GM12878 (cell line): ENCODE measurements at regions not wholly inside any gene's neighbourhood (a gene's known extent, or its start where the extent isn't known, plus 50 kb on each side); places are given as distances from the start of the nearest gene placed in this dataset.

Source experiments
- ATAC-seq: fragments of 200-7000 bp; cut with Tn5 transposase; 3 replicates; pipeline ENCODE4 v1.9.1; 2020; ENCODE audit warnings: mild to moderate bottlenecking, moderate library complexity
- BruUV-seq: library from RNA; stranded (reverse); fragments of 400-500 nt; replicated peaks from 2 replicates; lab custom pipeline; 2021; lab: Mats Ljungman, UMichigan
- CTCF ChIA-PET: fragments of 300-600 bp; sonication (Branson Sonifier 250); formaldehyde crosslinking; extraction: SDS; loops from one replicate; lab custom pipeline; 2021; ENCODE audit warnings: inconsistent platforms; lab: Yijun Ruan, JAX
- POLR2A ChIA-PET: fragments of 350-600 bp; formaldehyde crosslinking; extraction: SDS; loops from one replicate; lab custom pipeline; 2021; ENCODE audit warnings: inconsistent platforms; lab: Charles Lee
- RAD21 ChIA-PET: fragments of 300-600 bp; sonication (Branson Sonifier 250); formaldehyde crosslinking; loops from one replicate; lab custom pipeline; 2023; ENCODE audit warnings: antibody characterized with exemption; ENCODE audit not compliant: unreplicated experiment; lab: Charles Lee
- SMC1A ChIA-PET: fragments of 300-600 bp; sonication (Branson Sonifier 250); formaldehyde crosslinking; loops from one replicate; lab custom pipeline; 2023; ENCODE audit not compliant: unreplicated experiment, uncharacterized antibody; lab: Charles Lee
- DNase-seq: peaks from one replicate; pipeline ENCODE4 v3.0.0-alpha.2; 2011; ENCODE audit warnings: low read depth, low spot score
- FAIRE-seq: peaks from 3 replicates; lab custom pipeline; 2011; peaks lifted over from hg19 to GRCh38; lab: Jason Lieb, UNC
- H2AFZ ChIP-seq: 2 replicates; pipeline ENCODE4 v1.6.0; 2011; ENCODE audit warnings: low read depth, low read length, control low read depth; ENCODE audit not compliant: control insufficient read depth
- H3K27ac ChIP-seq: 2 replicates; pipeline ENCODE4 v1.5.1; 2011; ENCODE audit warnings: control low read depth; ENCODE audit not compliant: control insufficient read depth, insufficient read depth
- H3K27me3 ChIP-seq, 2 experiments: replicated peaks in 1 of 2; 2 replicates each; pipeline versions ENCODE4 v1.6.0 to v1.6.1; 2011; ENCODE audit warnings: low read length in 1 of 2; ENCODE audit not compliant: control insufficient read depth in 2 of 2, insufficient read depth in 2 of 2
- H3K36me3 ChIP-seq, 2 experiments: 2 replicates each; pipeline ENCODE4 v1.5.1; 2011; ENCODE audit warnings: low read length in 1 of 2; ENCODE audit not compliant: control insufficient read depth in 2 of 2, insufficient read depth in 2 of 2
- H3K4me1 ChIP-seq: 2 replicates; pipeline ENCODE4 v1.6.1; 2011; ENCODE audit warnings: mild to moderate bottlenecking, low read length, moderate library complexity, mixed read lengths; ENCODE audit not compliant: control insufficient read depth, insufficient read depth
- H3K4me2 ChIP-seq: 2 replicates; pipeline ENCODE4 v1.6.0; 2011; ENCODE audit warnings: control low read depth; ENCODE audit not compliant: control insufficient read depth, insufficient read depth
- H3K4me3 ChIP-seq: fragments of 200-600 bp; sonication (generic); 2 replicates; pipeline ENCODE4 v1.5.1; 2016
- H3K79me2 ChIP-seq: 2 replicates; pipeline ENCODE4 v1.6.0; 2011; ENCODE audit warnings: low read length; ENCODE audit not compliant: control insufficient read depth, insufficient read depth
- H3K9ac ChIP-seq: 2 replicates; pipeline ENCODE4 v1.8.0; 2011; ENCODE audit warnings: low read length, control low read depth, mixed read lengths; ENCODE audit not compliant: control insufficient read depth, insufficient read depth
- H3K9me3 ChIP-seq: replicated peaks from 3 replicates; pipeline ENCODE4 v1.5.1; 2011; ENCODE audit warnings: mild to moderate bottlenecking, low read length; ENCODE audit not compliant: control insufficient read depth, insufficient read depth
- H4K20me1 ChIP-seq: 2 replicates; pipeline ENCODE4 v1.6.0; 2011; ENCODE audit not compliant: control insufficient read depth, insufficient read depth
- BHLHE40 ChIP-seq, 2 experiments: fragments of 450-650 bp in 1 of 2; IDR thresholded peaks; 2 replicates each; pipeline ENCODE4 v1.6.1; 2011 to 2017; ENCODE audit warnings: low read depth in 2 of 2, borderline replicate concordance in 1 of 2, improper control_type of control experiment in 1 of 2, low read length in 1 of 2, mild to moderate bottlenecking in 1 of 2
- CBFB ChIP-seq: IDR thresholded peaks from 2 replicates; pipeline ENCODE4 v1.6.1; 2016; ENCODE audit warnings: antibody characterized with exemption, low read depth
- HCFC1 ChIP-seq: fragments of 150-350 bp; IDR thresholded peaks from 2 replicates; pipeline ENCODE4 v1.6.1; 2014; ENCODE audit warnings: low read length
- JUNB ChIP-seq: IDR thresholded peaks from 2 replicates; pipeline ENCODE4 v1.6.1; 2016; ENCODE audit warnings: antibody characterized with exemption, mild to moderate bottlenecking
- LARP7 ChIP-seq: fragments of 450-650 bp; IDR thresholded peaks from 2 replicates; pipeline ENCODE4 v1.6.1; 2017; ENCODE audit warnings: mild to moderate bottlenecking
- MYB ChIP-seq: fragments of 150-350 bp; IDR thresholded peaks from 2 replicates; pipeline ENCODE4 v1.6.1; 2014; ENCODE audit warnings: mild to moderate bottlenecking, low read depth, low read length, borderline replicate concordance
- NBN ChIP-seq: fragments of 450-650 bp; IDR thresholded peaks from 2 replicates; pipeline ENCODE4 v1.6.1; 2016
- NR2C1 ChIP-seq: fragments of 450-650 bp; IDR thresholded peaks from 2 replicates; pipeline ENCODE4 v1.6.1; 2017; ENCODE audit warnings: antibody characterized with exemption, mild to moderate bottlenecking, moderate library complexity
- RAD21 ChIP-seq: IDR thresholded peaks from 2 replicates; pipeline ENCODE4 v1.6.1; 2011; ENCODE audit warnings: mild to moderate bottlenecking, low read depth, low read length, moderate library complexity; ENCODE audit not compliant: insufficient read depth
- SREBF2 ChIP-seq: IDR thresholded peaks from 2 replicates; pipeline ENCODE4 v1.6.1; 2012; ENCODE audit warnings: mild to moderate bottlenecking, low read length
- TCF3 ChIP-seq: IDR thresholded peaks from 2 replicates; pipeline ENCODE4 v1.6.1; 2012; ENCODE audit warnings: low read depth, mild to moderate bottlenecking, low read length, borderline replicate concordance; ENCODE audit not compliant: insufficient read depth
- ZNF207 ChIP-seq: fragments of 450-650 bp; IDR thresholded peaks from 2 replicates; pipeline ENCODE4 v1.6.1; 2014; ENCODE audit warnings: antibody characterized with exemption, mild to moderate bottlenecking, borderline replicate concordance
- WGBS: methylation state at CpG from one replicate; pipeline ENCODE4 v1.1.6; 2016; ENCODE audit warnings: low lambda C conversion rate; ENCODE audit not compliant: insufficient replicate concordance, insufficient coverage; ENCODE audit errors: missing lambda C conversion rate; 5-methylcytosine and 5-hydroxymethylcytosine counted together
- in situ Hi-C: fragments of 300-500 bp; cut with MboI; formaldehyde crosslinking; loops from 9 replicates; pipeline ENCODE4 v1.14.3; 2018; ENCODE audit warnings: mixed read lengths
- intact Hi-C: fragments of 100-400 bp; cut with micrococcal nuclease; formaldehyde crosslinking; loops from one replicate; pipeline ENCODE4 v1.14.2; 2022; ENCODE audit not compliant: unreplicated experiment
- TF ChIP-seq, protein P1 (sequence below): fragments of 450-650 bp; IDR thresholded peaks from 2 replicates; pipeline ENCODE4 v1.6.1; 2018; ENCODE audit warnings: borderline replicate concordance, mild to moderate bottlenecking; ENCODE audit not compliant: partially characterized antibody
- TF ChIP-seq, protein P2 (sequence below): fragments of 450-650 bp; IDR thresholded peaks from 2 replicates; pipeline ENCODE4 v1.6.1; 2017; ENCODE audit warnings: mild to moderate bottlenecking, moderate library complexity
- TF ChIP-seq, protein P3 (sequence below): IDR thresholded peaks from 2 replicates; pipeline ENCODE4 v1.6.1; 2011; ENCODE audit warnings: low read depth, low read length, improper control_type of control experiment, borderline replicate concordance

DNA sequence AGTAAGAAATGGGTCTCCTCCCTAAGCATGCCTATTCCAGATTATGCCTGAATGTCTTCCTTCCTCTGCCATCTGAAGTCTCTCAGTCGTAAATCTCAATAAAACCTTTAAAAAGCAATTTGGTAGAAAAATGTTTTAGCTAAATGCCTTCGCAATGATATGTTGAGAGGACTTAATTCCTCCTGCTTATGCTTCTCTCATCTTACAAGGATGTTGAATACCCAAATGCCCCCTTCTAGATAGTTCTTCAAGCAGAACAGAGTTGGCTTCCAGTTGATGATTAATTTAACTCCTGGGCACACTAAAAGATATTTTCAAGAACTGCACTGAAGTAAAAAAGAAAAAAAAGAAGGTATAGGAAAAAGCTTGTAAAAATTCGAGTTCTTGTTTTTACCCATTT is 275.0 kb upstream of the SPTLC3 start:
- H3K4me3 ChIP-seq, result no peak overlapping the region
- H3K9ac ChIP-seq, result no peak overlapping the region
- no peak overlapping the region for H2AFZ ChIP-seq
- FAIRE-seq (no peak), ATAC-seq (no peak), DNase-seq (no peak)
- H3K9me3 ChIP-seq, result no peaks in the 10 kb centered on the region
- WGBS, result 0% methylated on average over 3 of the region's 3 CpGs
- in situ Hi-C loops, result no loop called here
- no peaks in the 10 kb centered on the region for H4K20me1 ChIP-seq
- TF ChIP-seq NR2C1, result no peak
- no peak for TF ChIP-seq HCFC1
- TF ChIP-seq MYB, result no peak
- no peak for TF ChIP-seq JUNB
- TF ChIP-seq BHLHE40 (IDR thresholded peaks at IDR 0.05; ENCODE audit: borderline replicate concordance in 1 of 2, low read depth in 2 of 2, low read length in 1 of 2), result no peak
- no peak for TF ChIP-seq TCF3
- TF ChIP-seq, protein P1, sequence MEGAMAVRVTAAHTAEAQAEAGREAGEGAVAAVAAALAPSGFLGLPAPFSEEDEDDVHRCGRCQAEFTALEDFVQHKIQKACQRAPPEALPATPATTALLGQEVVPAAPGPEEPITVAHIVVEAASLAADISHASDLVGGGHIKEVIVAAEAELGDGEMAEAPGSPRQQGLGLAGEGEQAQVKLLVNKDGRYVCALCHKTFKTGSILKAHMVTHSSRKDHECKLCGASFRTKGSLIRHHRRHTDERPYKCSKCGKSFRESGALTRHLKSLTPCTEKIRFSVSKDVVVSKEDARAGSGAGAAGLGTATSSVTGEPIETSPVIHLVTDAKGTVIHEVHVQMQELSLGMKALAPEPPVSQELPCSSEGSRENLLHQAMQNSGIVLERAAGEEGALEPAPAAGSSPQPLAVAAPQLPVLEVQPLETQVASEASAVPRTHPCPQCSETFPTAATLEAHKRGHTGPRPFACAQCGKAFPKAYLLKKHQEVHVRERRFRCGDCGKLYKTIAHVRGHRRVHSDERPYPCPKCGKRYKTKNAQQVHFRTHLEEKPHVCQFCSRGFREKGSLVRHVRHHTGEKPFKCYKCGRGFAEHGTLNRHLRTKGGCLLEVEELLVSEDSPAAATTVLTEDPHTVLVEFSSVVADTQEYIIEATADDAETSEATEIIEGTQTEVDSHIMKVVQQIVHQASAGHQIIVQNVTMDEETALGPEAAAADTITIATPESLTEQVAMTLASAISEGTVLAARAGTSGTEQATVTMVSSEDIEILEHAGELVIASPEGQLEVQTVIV, result no peak
- no peak for TF ChIP-seq SREBF2
- TF ChIP-seq CBFB, result no peak
- TF ChIP-seq LARP7, result no peak
- no peak for TF ChIP-seq RAD21
- TF ChIP-seq, protein P2, sequence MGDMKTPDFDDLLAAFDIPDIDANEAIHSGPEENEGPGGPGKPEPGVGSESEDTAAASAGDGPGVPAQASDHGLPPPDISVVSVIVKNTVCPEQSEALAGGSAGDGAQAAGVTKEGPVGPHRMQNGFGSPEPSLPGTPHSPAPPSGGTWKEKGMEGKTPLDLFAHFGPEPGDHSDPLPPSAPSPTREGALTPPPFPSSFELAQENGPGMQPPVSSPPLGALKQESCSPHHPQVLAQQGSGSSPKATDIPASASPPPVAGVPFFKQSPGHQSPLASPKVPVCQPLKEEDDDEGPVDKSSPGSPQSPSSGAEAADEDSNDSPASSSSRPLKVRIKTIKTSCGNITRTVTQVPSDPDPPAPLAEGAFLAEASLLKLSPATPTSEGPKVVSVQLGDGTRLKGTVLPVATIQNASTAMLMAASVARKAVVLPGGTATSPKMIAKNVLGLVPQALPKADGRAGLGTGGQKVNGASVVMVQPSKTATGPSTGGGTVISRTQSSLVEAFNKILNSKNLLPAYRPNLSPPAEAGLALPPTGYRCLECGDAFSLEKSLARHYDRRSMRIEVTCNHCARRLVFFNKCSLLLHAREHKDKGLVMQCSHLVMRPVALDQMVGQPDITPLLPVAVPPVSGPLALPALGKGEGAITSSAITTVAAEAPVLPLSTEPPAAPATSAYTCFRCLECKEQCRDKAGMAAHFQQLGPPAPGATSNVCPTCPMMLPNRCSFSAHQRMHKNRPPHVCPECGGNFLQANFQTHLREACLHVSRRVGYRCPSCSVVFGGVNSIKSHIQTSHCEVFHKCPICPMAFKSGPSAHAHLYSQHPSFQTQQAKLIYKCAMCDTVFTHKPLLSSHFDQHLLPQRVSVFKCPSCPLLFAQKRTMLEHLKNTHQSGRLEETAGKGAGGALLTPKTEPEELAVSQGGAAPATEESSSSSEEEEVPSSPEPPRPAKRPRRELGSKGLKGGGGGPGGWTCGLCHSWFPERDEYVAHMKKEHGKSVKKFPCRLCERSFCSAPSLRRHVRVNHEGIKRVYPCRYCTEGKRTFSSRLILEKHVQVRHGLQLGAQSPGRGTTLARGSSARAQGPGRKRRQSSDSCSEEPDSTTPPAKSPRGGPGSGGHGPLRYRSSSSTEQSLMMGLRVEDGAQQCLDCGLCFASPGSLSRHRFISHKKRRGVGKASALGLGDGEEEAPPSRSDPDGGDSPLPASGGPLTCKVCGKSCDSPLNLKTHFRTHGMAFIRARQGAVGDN, result no peak
- TF ChIP-seq, protein P3, sequence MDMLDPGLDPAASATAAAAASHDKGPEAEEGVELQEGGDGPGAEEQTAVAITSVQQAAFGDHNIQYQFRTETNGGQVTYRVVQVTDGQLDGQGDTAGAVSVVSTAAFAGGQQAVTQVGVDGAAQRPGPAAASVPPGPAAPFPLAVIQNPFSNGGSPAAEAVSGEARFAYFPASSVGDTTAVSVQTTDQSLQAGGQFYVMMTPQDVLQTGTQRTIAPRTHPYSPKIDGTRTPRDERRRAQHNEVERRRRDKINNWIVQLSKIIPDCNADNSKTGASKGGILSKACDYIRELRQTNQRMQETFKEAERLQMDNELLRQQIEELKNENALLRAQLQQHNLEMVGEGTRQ, result no peak
- TF ChIP-seq ZNF207, result no peak
- TF ChIP-seq NBN, result no peak
- H3K27ac ChIP-seq, result no peak overlapping the region
- no peaks in the 10 kb centered on the region for H3K4me1 ChIP-seq
- POLR2A ChIA-PET, result no interaction called here
- CTCF ChIA-PET, result no interaction called here
- RAD21 ChIA-PET, result no interaction called here
- no TSS peak for BruUV-seq
- SMC1A ChIA-PET, result no interaction called here
- no peaks in the 10 kb centered on the region for H3K79me2 ChIP-seq
- no peaks in the 10 kb centered on the region for H3K27me3 ChIP-seq
- H3K36me3 ChIP-seq, result no peaks in the 10 kb centered on the region
- intact Hi-C loops, result no loop called here
- no peak overlapping the region for H3K4me2 ChIP-seq
